Uterus (tissue), 3 donors: ENCODE measurements at regions not wholly inside any gene's neighbourhood (a gene's known extent, or its start where the extent isn't known, plus 50 kb on each side); places are given as distances from the start of the nearest gene placed in this dataset.

Source experiments
- DNase-seq, 2 donors: peaks; one replicate each; pipeline ENCODE4 v3.0.0-alpha.2; 2019 to 2020
- H3K27ac ChIP-seq, 2 donors: fragments of 200-600 bp; sonication (generic); 1 replicate in 1 of 2; 2 replicates in 1 of 2; pipeline ENCODE4 v1.5.1; 2016 to 2018
- H3K27me3 ChIP-seq, 2 donors: fragments of 200-600 bp; sonication (generic); one replicate each; pipeline ENCODE4 v1.5.1; 2018 to 2019; ENCODE audit warnings: control low read depth in 1 of 2
- H3K36me3 ChIP-seq, 2 donors: fragments of 200-600 bp; sonication (generic); one replicate each; pipeline ENCODE4 v1.5.1; 2019; ENCODE audit warnings: control low read depth in 1 of 2
- H3K4me1 ChIP-seq, 2 donors: fragments of 200-600 bp; sonication (generic); one replicate each; pipeline ENCODE4 v1.5.1; 2018 to 2019; ENCODE audit warnings: control low read depth in 1 of 2
- H3K4me3 ChIP-seq, 2 donors: fragments of 200-600 bp; sonication (generic); 1 replicate in 1 of 2; 2 replicates in 1 of 2; pipeline ENCODE4 v1.5.1; 2018 to 2019; ENCODE audit warnings: mild to moderate bottlenecking in 1 of 2
- H3K9me3 ChIP-seq, 2 donors: fragments of 200-600 bp; sonication (generic); one replicate each; pipeline ENCODE4 v1.5.1; 2019; ENCODE audit warnings: control low read depth in 1 of 2
- CTCF ChIP-seq, 4 experiments: fragments of 200-600 bp in 2 of 4; fragments of 450-650 bp in 2 of 4; sonication (generic) in 2 of 4; IDR thresholded peaks; one replicate each; pipeline ENCODE4 v1.5.1; 2016 to 2019; ENCODE audit warnings: antibody characterized with exemption in 4 of 4, mild to moderate bottlenecking in 2 of 4, moderate library complexity in 1 of 4
- POLR2A ChIP-seq, 2 donors: fragments of 450-650 bp; IDR thresholded peaks; one replicate each; pipeline ENCODE4 v1.6.1; 2016; ENCODE audit warnings: antibody characterized with exemption in 2 of 2, mild to moderate bottlenecking in 1 of 2, moderate library complexity in 1 of 2
- intact Hi-C: fragments of 100-400 bp; cut with DNase I; formaldehyde crosslinking; loops from one replicate; pipeline ENCODE4 v1.15.1; 2023; ENCODE audit warnings: low total_unique reads
- donor health status: DM: yes; HTN: yes; CAD: no.

- DNase-seq, result no peak
- intact Hi-C loops, result no loop called here
Measured at GRCh38 chr2:100744589-100744988, 75.3 kb upstream of the NPAS2 start.

DNA sequence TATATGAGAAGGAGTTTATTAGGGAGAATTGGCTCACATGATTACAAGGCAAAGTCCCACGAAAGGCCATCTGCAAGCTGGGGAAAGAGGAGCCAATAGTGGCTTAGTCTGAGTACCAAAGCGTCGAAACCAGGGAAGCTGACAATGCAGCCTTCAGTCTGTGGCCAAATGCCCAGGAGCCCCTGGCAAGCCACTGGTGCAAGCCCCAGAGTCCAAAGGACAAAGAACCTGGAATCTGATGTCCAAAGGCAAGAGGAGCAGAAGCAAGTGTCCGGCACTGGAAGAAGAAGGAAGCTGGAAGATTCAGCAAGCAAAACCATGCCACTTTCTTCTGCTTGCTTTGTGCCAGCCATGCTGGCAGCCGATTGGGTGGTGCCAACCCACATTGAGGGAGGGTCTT, 74.3 kb upstream of the NPAS2 start:
- Histone ChIP-seq H3K4me1 (peaks cover 0 to 7% of the 10 kb centered on the region in 2 donors), H3K27me3 (no peaks in the 10 kb centered on the region), H3K9me3 (no peaks in the 10 kb centered on the region), H3K36me3 (no peaks in the 10 kb centered on the region), H3K27ac (no peak overlapping the region), H3K4me3 (no peak overlapping the region)
- DNase-seq, result no peak
- intact Hi-C loops, result no loop called here
- TF ChIP-seq POLR2A (IDR thresholded peaks at IDR 0.05) (no peak), CTCF (IDR thresholded peaks at IDR 0.05) (no peak)

More at GRCh38 chr2:100744589-100744988, 75.3 kb upstream of the NPAS2 start:
- Histone ChIP-seq H3K9me3 (no peaks in the 10 kb centered on the region), H3K4me3 (no peak overlapping the region), H3K27ac (no peak overlapping the region), H3K27me3 (no peaks in the 10 kb centered on the region), H3K36me3 (no peaks in the 10 kb centered on the region), H3K4me1 (peaks cover 0 to 7% of the 10 kb centered on the region in 2 donors)
- no peak for TF ChIP-seq POLR2A (IDR thresholded peaks at IDR 0.05)
- no peak for TF ChIP-seq CTCF (IDR thresholded peaks at IDR 0.05)

DNA sequence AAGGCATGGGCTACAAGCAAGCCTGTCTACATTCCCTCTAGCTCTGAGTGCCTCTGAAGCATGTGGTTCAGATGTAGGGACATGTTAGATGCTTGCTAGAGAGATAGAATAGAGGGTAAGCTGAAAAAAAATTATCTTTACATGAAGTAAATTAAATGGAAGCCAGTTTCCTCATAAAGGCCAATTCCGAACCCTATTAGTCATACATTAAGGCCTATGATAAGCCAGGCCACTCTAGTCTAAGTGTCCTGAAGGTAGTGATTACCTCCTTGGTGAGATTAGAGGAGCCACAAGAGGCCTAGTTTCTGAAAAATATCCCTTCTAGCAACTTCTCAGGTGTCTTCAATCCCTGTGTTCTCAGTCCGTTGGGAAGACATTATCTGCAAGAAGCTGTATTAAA, 72.4 kb upstream of the NPAS2 start:
- H3K36me3 ChIP-seq, result no peaks in the 10 kb centered on the region
- TF ChIP-seq CTCF (IDR thresholded peaks at IDR 0.05) (no peak), POLR2A (IDR thresholded peaks at IDR 0.05) (no peak)
- H3K27me3 ChIP-seq, result no peaks in the 10 kb centered on the region
- H3K27ac ChIP-seq, result no peak overlapping the region
- intact Hi-C loops, result no loop called here
- H3K4me1 ChIP-seq, result no peaks in the 10 kb centered on the region
- no peaks in the 10 kb centered on the region for H3K9me3 ChIP-seq
- no peak overlapping the region for H3K4me3 ChIP-seq
- DNase-seq, result no peak

GRCh38 chr2:100747996-100748615, 71.8 kb upstream of the NPAS2 start:
- Histone ChIP-seq H3K4me3 (no peak overlapping the region), H3K27me3 (no peaks in the 10 kb centered on the region), H3K9me3 (no peaks in the 10 kb centered on the region), H3K36me3 (no peaks in the 10 kb centered on the region), H3K27ac (no peak overlapping the region), H3K4me1 (peaks cover 0 to 4% of the 10 kb centered on the region in 2 donors)
- DNase-seq, result no peak
- intact Hi-C loops, result no loop called here
- TF ChIP-seq POLR2A (IDR thresholded peaks at IDR 0.05), result no peak
- no peak for TF ChIP-seq CTCF (IDR thresholded peaks at IDR 0.05)

DNA sequence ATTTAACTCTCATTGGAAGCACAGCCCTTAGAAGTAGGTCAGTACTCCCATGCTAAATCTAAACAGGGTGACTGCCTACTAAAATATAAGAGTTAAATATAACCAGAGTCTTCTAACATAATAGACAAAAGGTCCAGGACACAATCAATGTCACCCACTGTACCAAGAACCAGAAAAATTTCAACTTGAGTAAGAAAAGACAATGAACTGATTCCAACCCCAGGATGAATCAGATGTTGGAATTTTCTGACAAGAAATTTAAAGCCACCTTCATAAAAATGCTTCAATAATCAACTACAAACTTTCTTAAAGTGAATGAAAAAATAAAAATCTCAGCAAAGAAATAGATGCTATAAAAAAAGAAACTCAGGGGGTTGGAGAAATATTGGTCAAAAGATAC, 71.3 kb upstream of the NPAS2 start:
- Histone ChIP-seq H3K36me3 (no peaks in the 10 kb centered on the region), H3K4me3 (no peak overlapping the region), H3K9me3 (no peaks in the 10 kb centered on the region), H3K4me1 (peaks cover 0 to 4% of the 10 kb centered on the region in 2 donors), H3K27me3 (no peaks in the 10 kb centered on the region), H3K27ac (no peak overlapping the region)
- DNase-seq, result no peak
- no peak for TF ChIP-seq POLR2A (IDR thresholded peaks at IDR 0.05)
- no peak for TF ChIP-seq CTCF (IDR thresholded peaks at IDR 0.05)
- intact Hi-C loops, result no loop called here
